Stimulated activated CD4-positive, alpha-beta T cell treated with anti-CD3 and anti-CD28 coated beads, TNF-alpha, amount 100 ng/mL, for 1 hour (primary cell): ENCODE measurements at regions not wholly inside any gene's neighbourhood (a gene's known extent, or its start where the extent isn't known, plus 50 kb on each side); places are given as distances from the start of the nearest gene placed in this dataset.

Experiments used
- DNase-seq, 3 donors: peaks; one replicate each; pipeline ENCODE4 v3.0.0-alpha.2; 2020; ENCODE audit warnings: low read depth in 3 of 3, low spot score in 1 of 3

DNA sequence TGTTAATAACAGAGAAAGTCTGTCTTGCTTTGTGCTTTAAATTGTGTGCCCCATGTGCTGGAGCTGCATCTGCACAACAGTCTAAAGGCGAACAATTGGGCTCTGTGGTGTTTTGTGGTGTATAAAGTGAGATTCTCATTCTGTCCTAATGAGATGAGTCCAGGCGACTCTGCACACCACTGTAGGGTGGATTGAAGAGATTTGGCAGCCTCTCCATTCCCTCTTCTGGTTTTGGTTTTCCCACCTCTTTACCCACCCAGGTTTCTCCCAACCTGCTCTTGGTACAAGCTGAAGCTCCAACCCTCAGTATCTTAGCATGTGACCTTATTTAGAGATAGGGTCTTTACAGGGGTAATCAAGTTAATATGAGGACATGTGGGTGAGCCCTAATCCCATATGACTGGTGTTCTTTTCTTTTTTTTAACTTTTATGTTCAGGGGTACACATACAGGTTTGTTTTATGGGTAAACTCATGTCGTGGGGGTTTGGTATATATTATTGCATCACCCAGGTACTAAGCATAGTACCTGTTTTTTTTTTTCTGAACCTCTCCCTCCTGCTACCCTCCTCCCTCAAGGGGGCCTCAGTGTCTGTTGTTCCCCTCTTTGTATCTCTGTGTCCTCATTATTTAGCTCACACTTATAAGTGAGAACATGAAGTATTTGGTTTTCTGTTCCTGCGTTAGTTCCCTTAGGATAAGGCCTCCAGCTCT, 217.6 kb upstream of the DTNBP1 start:
- no peak for DNase-seq

GRCh38 chr6:15879371-15880261, 216.8 kb upstream of the DTNBP1 start:
- DNase-seq: peak in 1 of 3 donors; percentile 8

DNA sequence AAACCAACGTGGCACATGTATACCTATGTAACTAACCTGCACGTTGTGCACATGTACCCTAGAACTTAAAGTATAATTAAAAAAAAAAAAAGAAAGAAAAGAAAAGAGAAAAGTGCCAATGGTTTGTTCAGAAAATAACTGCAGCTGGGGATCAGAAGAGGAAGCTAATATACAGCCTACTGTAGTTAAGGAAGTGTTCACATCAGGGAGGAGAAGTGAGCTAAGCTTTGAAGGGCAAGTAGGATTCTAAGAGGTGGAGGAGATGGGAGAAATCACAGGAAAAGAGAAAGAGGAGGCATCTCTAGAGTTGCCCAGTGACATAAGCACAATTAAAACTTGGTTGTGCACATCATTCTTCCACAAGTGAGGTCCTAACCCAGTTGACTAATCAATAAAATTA, 214.4 kb upstream of the DTNBP1 start:
- DNase-seq: no peak

DNA sequence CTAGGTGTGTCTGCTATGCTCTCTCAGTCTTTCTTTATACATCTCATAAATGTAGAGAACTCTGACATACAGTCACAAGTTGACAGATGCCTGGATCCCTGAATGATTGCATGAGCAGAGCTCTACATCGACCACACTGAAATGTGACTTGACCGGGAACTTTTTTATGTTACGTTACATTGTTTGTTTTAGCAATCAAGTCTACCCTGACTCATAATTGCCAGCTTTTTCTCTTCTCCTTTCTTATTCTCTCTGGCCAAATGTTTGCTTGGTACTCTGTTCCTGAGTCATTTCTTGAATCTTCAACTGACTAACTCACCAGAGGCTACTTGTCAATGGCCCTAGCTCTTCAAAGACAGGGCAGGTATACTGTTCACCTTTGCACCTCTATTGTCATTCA, 213.6 kb upstream of the DTNBP1 start:
- DNase-seq: no peak

DNA sequence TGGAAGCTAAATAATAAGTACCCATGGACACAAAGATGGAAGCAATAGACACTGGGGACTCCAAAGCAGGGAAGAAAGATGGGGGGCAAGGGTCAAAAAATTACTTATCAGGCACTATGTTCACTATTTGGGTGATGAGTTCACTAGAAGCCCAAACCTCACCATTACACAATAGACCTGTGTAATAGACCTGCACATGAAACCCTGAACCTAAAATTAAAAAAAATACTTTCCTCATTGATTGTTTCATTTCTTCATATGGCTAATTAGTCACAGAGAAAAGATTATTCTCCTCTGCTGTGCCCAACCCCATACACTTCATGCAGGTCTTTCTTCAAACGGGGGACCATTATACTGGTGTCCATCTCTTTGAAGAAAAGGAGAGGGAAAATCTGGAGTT, 213.0 kb upstream of the DTNBP1 start:
- DNase-seq: no peak

- DNase-seq: no peak
Observed at GRCh38 chr6:15874821-15875220, 212.0 kb upstream of the DTNBP1 start.

DNA sequence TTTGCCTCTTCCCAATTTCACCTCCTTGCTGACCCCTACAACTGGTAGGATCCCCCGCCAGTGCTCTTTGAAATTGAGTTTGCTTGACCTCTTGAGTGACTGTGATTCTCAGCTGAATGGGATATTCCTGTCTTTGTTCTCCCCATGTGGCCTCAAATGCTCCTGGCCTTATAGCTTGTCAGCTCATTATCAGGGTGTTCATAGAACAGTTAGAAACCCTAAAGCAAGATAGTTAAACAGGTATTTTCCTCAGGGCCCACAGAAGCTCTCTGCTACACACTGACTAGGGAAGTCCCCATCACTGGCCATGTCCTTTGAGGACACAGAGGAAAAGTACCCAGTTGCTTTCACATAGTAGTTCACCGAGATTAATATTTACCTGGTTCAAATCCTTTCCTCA, 211.5 kb upstream of the DTNBP1 start:
- no peak for DNase-seq

DNA sequence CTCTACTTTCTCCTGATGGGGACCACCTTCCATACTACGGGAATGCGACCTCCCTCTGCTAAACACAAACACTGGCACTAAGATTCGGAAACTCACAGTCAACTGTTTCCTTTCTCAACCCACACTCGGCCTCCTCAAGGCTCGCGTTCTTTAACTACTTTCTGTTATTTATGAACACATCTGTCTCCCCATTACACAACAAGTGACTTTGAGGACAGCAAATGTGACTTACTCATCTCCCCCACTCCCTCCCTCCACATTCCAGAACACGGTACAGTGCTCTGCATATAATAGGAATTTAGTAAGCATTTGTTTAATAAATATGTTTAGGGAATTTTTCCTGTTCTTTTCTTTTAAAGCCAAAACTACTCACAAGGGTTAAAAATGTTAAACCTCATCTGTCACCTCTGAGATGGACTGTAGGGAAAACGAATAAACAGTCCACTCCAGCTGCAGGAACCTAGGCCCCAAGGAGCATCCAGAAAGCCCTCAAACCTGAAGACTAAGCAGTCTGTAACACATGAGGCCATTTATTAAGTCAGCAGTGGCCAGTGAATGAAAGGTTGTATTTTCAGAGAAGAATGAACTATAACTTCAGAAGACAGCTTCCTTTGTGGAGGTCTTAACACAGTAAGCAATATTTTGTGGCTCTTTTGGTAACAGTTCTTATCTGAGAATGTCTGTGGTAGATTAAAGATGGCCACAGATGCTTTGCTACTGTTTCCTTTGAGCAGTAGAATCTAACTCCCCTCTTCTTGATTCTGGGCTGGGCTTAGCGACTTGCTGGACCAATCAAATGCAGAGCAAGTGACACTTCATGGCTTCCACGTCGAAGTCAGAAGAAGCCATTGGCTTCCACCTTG, 209.6 kb upstream of the DTNBP1 start:
- DNase-seq: no peak

DNA sequence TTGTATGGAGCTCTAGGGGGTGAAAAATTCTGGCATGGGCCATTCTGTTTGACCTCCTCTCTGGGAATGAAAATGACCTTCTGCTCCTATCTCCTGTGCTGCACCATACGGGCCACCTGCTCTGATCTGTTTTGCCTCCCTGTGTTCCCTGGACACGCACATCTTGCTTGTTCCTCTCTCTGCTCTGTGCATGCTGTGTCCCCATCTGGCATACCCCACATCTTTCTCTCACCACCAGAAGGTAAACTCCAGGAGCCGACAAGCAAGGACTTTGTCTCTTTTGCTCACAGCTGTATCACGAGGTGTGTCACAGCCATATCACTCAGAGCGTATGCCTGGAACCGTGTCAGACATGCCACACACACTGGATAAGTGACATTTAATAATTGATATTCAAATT, 208.4 kb upstream of the DTNBP1 start:
- DNase-seq: no peak

- no peak for DNase-seq
Observed at GRCh38 chr6:15870333-15871043, 207.7 kb upstream of the DTNBP1 start.

- no peak for DNase-seq
Observed at GRCh38 chr6:15864708-15865062, 201.9 kb upstream of the DTNBP1 start.

DNA sequence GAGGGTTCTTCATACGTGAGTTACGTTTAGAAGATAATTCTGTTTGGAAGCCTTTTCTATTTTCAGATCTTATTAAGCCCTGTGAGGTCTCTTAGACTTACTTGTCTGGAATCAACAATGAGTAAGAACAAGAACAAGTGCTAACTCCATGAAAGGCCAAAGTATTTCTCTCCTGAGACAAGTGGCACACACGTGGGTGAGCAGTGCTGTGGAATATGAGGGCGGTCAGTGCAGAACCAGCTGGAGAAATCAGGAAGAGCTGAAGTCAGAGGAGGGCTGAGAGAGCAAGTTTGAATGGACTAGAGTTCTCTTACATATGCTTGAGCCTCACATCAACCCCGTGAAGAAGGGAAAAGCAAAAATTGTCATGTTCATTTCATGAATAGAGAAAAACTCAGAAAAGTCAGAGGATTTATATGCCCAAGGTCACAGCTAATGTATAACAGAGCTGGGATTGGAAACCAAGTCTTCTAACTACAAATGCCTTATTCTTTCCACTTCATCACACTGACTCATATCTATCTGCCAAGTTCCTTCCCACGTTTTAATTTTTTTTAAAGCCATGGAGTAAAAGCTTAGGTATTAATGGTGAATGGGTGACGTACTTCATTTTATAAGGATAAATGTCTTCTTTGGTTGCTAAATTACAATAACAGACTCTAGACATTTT, 201.3 kb upstream of the DTNBP1 start:
- no peak for DNase-seq

- DNase-seq: no peak
Observed at GRCh38 chr6:15862810-15863209, 200.0 kb upstream of the DTNBP1 start.

DNA sequence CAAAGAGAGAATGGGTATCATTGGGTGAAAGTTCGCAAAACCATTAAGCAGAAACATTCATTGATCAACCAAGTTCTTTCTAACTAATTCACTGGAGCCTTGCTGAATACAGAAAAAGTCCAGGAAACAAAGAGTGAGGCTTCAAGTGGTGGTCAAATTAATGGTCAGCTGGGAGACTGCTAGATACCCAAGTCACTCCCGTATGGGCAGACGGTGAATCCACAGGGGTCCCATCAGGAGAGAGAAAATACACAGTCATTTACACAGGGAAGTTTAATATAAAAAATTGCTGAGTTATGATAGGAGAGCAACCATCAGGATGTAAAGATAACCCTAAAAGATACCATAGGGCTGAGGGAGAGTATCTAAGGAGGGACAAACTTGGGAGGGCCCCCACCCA, 198.7 kb upstream of the DTNBP1 start:
- DNase-seq: no peak

DNA sequence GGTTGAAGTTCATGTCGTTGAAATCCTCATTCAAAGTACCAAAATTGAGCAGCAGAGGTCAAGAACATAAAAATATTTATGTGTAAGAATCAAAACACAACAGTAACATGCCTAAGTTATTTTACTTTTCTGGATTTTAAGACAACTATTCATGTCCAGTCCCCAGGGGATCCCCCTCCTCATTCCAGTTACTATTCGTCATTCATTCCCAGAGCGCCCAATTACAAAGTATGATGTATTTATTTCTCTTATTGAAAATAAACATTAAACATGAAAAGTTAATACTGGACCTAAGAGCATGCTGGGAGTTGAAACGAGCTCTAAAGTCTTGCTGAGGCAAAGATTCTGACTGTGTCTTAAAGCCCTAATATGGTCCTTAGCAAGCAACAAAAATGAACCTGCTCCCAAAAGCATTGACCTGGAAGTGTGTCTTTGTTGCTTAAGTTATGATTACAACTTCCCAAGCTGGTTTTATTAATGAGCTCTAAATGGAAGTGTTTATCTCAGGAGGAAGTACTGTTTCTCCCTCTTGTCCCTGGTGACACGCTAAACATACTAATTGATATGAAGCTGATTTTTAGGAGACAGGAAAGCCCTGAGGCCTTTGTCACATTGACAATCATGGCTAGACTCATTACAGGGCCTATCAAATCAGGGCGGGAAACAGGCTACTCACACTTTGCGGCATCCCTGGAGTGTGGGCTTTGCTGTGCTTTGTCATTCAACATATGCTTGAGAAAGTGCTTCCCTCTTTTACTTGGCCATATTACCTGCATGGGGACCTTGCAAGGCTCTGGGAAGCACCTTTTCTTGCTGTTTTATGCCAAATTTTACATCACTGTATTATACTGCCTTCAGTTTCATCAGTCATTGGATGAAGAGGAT, 192.2 kb upstream of the DTNBP1 start:
- no peak for DNase-seq

- DNase-seq: no peak
Observed at GRCh38 chr6:15854378-15854777, 191.6 kb upstream of the DTNBP1 start.

DNA sequence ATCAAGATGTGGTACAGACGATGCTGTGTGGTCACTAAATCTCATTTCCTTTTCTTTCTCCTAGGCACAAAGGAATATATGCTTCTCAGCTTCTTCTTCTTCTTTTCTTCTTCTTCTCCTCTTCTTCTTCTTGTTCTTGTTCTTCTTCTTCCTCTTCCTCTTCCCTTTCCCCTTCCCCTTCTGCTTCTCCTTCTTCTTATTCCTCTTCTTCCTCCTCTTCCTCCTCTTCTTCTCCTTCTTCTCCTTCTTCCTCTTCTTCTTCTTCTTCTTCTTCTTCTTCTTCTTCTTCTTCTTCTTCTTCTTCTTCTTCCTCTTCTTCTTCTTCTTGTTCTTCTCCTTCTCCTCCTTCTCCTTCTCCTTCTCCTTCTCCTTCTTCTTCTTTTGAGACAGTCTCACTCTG, 190.4 kb upstream of the DTNBP1 start:
- DNase-seq: no peak

GRCh38 chr6:15852289-15852688, 189.5 kb upstream of the DTNBP1 start:
- no peak for DNase-seq

DNA sequence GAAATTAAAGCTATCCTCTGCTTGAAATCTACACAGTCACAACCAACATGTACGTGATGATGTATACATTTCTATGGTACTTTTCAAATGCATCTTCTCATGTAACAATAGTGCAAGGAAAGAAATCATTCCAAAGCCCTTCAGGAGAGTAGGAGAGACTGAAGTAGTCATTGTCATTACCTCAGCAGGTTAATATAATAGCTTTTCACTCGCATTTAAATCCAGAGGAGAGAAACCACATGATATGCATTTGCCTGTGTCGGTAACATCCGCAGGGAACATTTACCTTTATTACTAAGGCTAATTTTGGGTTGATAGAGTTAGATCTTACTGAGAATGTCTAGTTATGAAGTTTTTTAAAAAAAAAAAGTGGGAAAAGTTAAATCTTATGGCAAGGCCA, 186.6 kb upstream of the DTNBP1 start:
- DNase-seq: no peak

DNA sequence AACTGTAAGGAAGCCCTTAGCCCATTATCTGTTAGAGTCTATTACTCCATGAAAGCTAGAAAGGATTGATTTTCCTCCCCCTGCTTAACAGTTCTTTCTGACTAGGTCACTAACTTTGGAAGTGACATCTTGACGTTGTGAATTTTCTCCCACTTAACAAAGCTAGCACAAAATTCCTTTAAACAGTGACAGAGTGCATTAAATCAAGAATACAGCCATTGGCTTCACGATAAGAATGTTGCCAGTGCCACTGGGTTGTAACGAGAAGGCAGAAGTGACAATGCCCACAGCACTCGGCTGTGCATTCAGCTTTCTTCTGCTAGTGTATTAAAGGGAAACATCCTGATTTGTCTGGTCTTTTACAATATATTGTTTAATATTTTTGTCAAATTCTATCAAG, 182.7 kb upstream of the DTNBP1 start:
- no peak for DNase-seq
